Testis (tissue), 2 donors: ENCODE measurements at regions not wholly inside any gene's neighbourhood (a gene's known extent, or its start where the extent isn't known, plus 50 kb on each side); places are given as distances from the start of the nearest gene placed in this dataset.
"Not testable (repeated sequence)": the region's sequence is repeated elsewhere in the genome, so short reads cannot be mapped to it uniquely, and the experiment has no call there.

ENCODE experiments used
- POLR2A ChIP-seq: fragments of 450-650 bp; IDR thresholded peaks from one replicate; pipeline ENCODE4 v1.6.1; 2017; ENCODE audit warnings: antibody characterized with exemption, mild to moderate bottlenecking, moderate library complexity
- TF ChIP-seq, protein P1 (sequence below), 3 experiments: fragments of 450-650 bp in 2 of 3; fragments of 200-600 bp in 1 of 3; sonication (generic) in 1 of 3; IDR thresholded peaks; one replicate each; pipeline ENCODE4 v1.5.1; 2016 to 2019; ENCODE audit warnings: antibody characterized with exemption in 3 of 3, mild to moderate bottlenecking in 2 of 3, moderate library complexity in 1 of 3

DNA sequence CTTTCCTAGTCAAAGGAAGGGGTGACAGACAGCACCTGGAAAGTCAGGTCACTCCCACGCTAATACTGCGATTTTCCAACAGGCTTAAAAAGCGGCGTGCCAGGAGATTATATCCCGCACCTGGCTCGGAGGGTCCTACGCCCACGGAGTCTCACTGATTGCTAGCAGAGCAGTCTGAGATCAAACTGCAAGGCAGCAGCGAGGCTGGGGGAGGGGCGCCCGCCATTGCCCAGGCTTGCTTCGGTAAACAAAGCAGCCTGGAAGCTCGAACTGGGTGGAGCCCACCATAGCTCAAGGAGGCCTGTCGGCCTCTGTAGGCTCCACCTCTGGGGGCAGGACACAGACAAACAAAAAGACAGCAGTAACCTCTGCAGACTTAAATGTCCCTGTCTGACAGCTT lies 392.6 kb upstream of the LMO3 start:
- TF ChIP-seq, protein P1, sequence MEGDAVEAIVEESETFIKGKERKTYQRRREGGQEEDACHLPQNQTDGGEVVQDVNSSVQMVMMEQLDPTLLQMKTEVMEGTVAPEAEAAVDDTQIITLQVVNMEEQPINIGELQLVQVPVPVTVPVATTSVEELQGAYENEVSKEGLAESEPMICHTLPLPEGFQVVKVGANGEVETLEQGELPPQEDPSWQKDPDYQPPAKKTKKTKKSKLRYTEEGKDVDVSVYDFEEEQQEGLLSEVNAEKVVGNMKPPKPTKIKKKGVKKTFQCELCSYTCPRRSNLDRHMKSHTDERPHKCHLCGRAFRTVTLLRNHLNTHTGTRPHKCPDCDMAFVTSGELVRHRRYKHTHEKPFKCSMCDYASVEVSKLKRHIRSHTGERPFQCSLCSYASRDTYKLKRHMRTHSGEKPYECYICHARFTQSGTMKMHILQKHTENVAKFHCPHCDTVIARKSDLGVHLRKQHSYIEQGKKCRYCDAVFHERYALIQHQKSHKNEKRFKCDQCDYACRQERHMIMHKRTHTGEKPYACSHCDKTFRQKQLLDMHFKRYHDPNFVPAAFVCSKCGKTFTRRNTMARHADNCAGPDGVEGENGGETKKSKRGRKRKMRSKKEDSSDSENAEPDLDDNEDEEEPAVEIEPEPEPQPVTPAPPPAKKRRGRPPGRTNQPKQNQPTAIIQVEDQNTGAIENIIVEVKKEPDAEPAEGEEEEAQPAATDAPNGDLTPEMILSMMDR (IDR thresholded peaks at IDR 0.05) = not testable (repeated sequence)
- TF ChIP-seq POLR2A = not testable (repeated sequence)
